ENCODE measurements at regions not wholly inside any gene's neighbourhood (a gene's known extent, or its start where the extent isn't known, plus 50 kb on each side); places are given as distances from the start of the nearest gene placed in this dataset.
"Not testable (repeated sequence)": the region's sequence is repeated elsewhere in the genome, so short reads cannot be mapped to it uniquely, and the experiment has no call there.

DNA sequence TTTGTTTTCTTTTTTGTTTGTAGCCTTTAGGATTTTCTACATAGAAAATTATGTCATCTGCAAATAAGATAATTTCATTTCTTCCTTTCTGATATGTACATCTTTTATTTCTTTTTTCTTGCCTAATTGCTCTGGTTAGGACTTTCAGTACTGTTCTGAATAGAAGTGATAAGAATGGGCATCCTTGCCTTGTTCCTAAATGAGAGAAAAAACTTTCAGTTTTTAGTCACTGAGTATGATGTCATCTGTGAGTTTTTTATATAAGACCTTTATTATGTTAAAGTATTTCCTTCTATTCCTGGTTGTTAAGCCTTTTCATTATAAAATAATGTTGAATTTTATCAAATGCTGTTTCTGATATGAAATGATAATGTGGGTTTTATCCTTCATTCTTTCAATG lies 76.0 kb upstream of the SLC35F3 start:
- Histone ChIP-seq H2AFZ (ENCODE audit: low read length) (no peak overlapping the region), H3F3A (ENCODE audit: low read length, unreplicated experiment) (no peaks in the 10 kb centered on the region), H4K20me1 (ENCODE audit: low read length) (no peaks in the 10 kb centered on the region), H3K4me2 (ENCODE audit: low read length) (no peak overlapping the region), H3K79me2 (ENCODE audit: low read length) (no peaks in the 10 kb centered on the region), H3K36me3 (ENCODE audit: low read depth, low read length) (no peaks in the 10 kb centered on the region), H3K9me2 (replicated peaks; ENCODE audit: low read length) (no peaks in the 10 kb centered on the region), H3K9me3 (ENCODE audit: low read length) (no peaks in the 10 kb centered on the region), H3K27ac (ENCODE audit: low read length) (no peak overlapping the region), H3K27me3 (ENCODE audit: low read length) (no peaks in the 10 kb centered on the region), H3K9ac (ENCODE audit: low read length) (no peak overlapping the region), H3K4me1 (ENCODE audit: insufficient read depth, low read length) (no peaks in the 10 kb centered on the region), H3K4me3 (ENCODE audit: low read length) (no peak overlapping the region)
- ChIA-PET CTCF (no interaction called here), POLR2A (ENCODE audit: unreplicated experiment) (no interaction called here)
- TF ChIP-seq EZH2phosphoT487 (IDR thresholded peaks at IDR 0.05; ENCODE audit: borderline replicate concordance, low read length), result no peak
- TF ChIP-seq, protein P1, sequence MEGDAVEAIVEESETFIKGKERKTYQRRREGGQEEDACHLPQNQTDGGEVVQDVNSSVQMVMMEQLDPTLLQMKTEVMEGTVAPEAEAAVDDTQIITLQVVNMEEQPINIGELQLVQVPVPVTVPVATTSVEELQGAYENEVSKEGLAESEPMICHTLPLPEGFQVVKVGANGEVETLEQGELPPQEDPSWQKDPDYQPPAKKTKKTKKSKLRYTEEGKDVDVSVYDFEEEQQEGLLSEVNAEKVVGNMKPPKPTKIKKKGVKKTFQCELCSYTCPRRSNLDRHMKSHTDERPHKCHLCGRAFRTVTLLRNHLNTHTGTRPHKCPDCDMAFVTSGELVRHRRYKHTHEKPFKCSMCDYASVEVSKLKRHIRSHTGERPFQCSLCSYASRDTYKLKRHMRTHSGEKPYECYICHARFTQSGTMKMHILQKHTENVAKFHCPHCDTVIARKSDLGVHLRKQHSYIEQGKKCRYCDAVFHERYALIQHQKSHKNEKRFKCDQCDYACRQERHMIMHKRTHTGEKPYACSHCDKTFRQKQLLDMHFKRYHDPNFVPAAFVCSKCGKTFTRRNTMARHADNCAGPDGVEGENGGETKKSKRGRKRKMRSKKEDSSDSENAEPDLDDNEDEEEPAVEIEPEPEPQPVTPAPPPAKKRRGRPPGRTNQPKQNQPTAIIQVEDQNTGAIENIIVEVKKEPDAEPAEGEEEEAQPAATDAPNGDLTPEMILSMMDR (conservative IDR thresholded peaks at IDR 0.05; ENCODE audit: low read depth, low read length), result no peak
- TF ChIP-seq EZH2 (IDR thresholded peaks at IDR 0.05; ENCODE audit: low read length, unreplicated experiment), result no peak
- no peak for DNase-seq
- BruUV-seq (replicated peaks), result no TSS peak
- intact Hi-C loops (cut with micrococcal nuclease), result no loop called here
- no peak for ATAC-seq

DNA sequence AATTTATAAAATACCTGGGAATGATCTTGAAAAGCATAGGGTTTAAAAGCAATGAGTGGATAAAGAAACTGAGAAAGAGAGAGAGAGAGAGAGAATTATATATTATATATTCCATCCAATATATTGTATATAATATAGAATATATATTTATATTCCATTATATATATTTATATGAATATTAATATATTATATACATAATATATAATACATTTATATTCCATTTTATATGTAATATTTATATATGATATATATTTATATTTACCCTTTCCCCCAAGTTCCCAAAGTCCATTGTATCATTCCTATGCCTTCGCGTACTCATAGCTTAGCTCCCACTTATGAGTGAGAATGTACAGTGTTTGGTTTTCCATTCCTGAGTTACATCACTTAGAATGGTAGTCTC lies 69.9 kb upstream of the SLC35F3 start:
- no peaks in the 10 kb centered on the region for H3K4me1 ChIP-seq (ENCODE audit: insufficient read depth, low read length)
- DNase-seq, result no peak
- no peak overlapping the region for H2AFZ ChIP-seq (ENCODE audit: low read length)
- BruUV-seq (replicated peaks), result no TSS peak
- no peak overlapping the region for H3K27ac ChIP-seq (ENCODE audit: low read length)
- intact Hi-C loops (cut with micrococcal nuclease), result no loop called here
- H3K36me3 ChIP-seq (ENCODE audit: low read depth, low read length), result no peaks in the 10 kb centered on the region
- TF ChIP-seq EZH2phosphoT487 (IDR thresholded peaks at IDR 0.05; ENCODE audit: borderline replicate concordance, low read length) (no peak), EZH2 (IDR thresholded peaks at IDR 0.05; ENCODE audit: low read length, unreplicated experiment) (no peak)
- TF ChIP-seq, protein P1 (conservative IDR thresholded peaks at IDR 0.05; ENCODE audit: low read depth, low read length), result no peak
- H3K4me2 ChIP-seq (ENCODE audit: low read length), result no peak overlapping the region
- H4K20me1 ChIP-seq (ENCODE audit: low read length), result no peaks in the 10 kb centered on the region
- H3K9me3 ChIP-seq (ENCODE audit: low read length), result no peaks in the 10 kb centered on the region
- no peaks in the 10 kb centered on the region for H3K27me3 ChIP-seq (ENCODE audit: low read length)
- H3F3A ChIP-seq (ENCODE audit: low read length, unreplicated experiment), result no peaks in the 10 kb centered on the region
- ATAC-seq, result no peak
- no peak overlapping the region for H3K4me3 ChIP-seq (ENCODE audit: low read length)
- no peak overlapping the region for H3K9ac ChIP-seq (ENCODE audit: low read length)
- ChIA-PET CTCF (no interaction called here), POLR2A (ENCODE audit: unreplicated experiment) (no interaction called here)
- no peaks in the 10 kb centered on the region for H3K9me2 ChIP-seq (replicated peaks; ENCODE audit: low read length)
- H3K79me2 ChIP-seq (ENCODE audit: low read length), result no peaks in the 10 kb centered on the region

DNA sequence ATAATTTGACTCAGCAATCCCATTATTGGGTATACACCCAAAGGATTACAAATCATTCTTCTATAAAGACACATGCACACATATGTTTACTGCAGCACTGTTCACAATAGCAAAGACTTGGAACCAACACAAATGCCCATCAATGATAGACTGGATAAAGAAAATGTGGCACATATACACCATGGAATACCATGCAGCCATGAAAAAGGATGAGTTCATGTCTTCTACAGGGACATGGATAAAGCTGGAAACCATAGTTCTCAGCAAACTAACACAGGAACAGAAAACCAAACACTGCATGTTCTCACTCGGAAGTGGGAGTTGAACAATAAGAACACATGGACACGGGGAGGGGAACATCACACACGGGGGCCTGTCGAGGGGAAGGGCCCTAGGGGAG lies 66.3 kb upstream of the SLC35F3 start:
- intact Hi-C loops (cut with micrococcal nuclease); POLR2A ChIA-PET (ENCODE audit: unreplicated experiment); H3K4me3 ChIP-seq (ENCODE audit: low read length); H3F3A ChIP-seq (ENCODE audit: low read length, unreplicated experiment); H3K9ac ChIP-seq (ENCODE audit: low read length); ATAC-seq; BruUV-seq (replicated peaks); H3K36me3 ChIP-seq (ENCODE audit: low read depth, low read length); H3K27ac ChIP-seq (ENCODE audit: low read length); H3K79me2 ChIP-seq (ENCODE audit: low read length); H4K20me1 ChIP-seq (ENCODE audit: low read length); H3K9me2 ChIP-seq (replicated peaks; ENCODE audit: low read length); DNase-seq; H3K4me1 ChIP-seq (ENCODE audit: insufficient read depth, low read length); H3K9me3 ChIP-seq (ENCODE audit: low read length); H3K27me3 ChIP-seq (ENCODE audit: low read length); H3K4me2 ChIP-seq (ENCODE audit: low read length); CTCF ChIA-PET; H2AFZ ChIP-seq (ENCODE audit: low read length): not testable (repeated sequence)
